Gastrocnemius medialis (tissue), 4 donors: ENCODE measurements at regions not wholly inside any gene's neighbourhood (a gene's known extent, or its start where the extent isn't known, plus 50 kb on each side); places are given as distances from the start of the nearest gene placed in this dataset.

ENCODE experiments used
- POLR2A ChIP-seq, 2 donors: fragments of 450-650 bp; IDR thresholded peaks; one replicate each; pipeline ENCODE4 v1.6.1; 2017; ENCODE audit warnings: antibody characterized with exemption in 2 of 2, mild to moderate bottlenecking in 2 of 2, moderate library complexity in 2 of 2
- TF ChIP-seq, protein P1 (sequence below), 5 experiments: fragments of 450-650 bp in 3 of 5; fragments of 200-600 bp in 2 of 5; sonication (generic) in 2 of 5; IDR thresholded peaks in 4 of 5; conservative IDR thresholded peaks in 1 of 5; 1 replicate in 4 of 5; 2 replicates in 1 of 5; pipeline ENCODE4 v1.5.1; 2016 to 2019; ENCODE audit warnings: antibody characterized with exemption in 5 of 5, mild to moderate bottlenecking in 3 of 5, moderate library complexity in 3 of 5

DNA sequence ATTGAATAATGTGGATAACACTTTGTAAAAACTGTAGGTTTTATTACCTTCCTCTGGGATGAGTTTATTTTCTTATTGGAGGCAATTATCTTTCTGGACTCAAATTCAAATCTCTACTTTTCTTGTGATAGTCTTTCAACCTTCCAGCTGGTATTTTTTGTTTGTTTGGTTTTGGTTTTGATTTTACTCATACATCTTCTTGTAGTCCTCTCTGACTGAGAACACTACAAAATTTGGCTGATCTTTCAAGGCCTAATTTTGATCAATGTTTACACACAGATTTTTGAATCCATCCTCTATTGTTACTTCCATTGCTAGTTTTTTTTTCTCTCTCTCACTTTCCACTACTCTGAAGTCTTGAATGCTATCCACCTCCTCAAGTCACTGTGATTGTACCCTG, 303.8 kb upstream of the NECTIN3 start:
- no peak for TF ChIP-seq POLR2A (IDR thresholded peaks at IDR 0.05)
- TF ChIP-seq, protein P1, sequence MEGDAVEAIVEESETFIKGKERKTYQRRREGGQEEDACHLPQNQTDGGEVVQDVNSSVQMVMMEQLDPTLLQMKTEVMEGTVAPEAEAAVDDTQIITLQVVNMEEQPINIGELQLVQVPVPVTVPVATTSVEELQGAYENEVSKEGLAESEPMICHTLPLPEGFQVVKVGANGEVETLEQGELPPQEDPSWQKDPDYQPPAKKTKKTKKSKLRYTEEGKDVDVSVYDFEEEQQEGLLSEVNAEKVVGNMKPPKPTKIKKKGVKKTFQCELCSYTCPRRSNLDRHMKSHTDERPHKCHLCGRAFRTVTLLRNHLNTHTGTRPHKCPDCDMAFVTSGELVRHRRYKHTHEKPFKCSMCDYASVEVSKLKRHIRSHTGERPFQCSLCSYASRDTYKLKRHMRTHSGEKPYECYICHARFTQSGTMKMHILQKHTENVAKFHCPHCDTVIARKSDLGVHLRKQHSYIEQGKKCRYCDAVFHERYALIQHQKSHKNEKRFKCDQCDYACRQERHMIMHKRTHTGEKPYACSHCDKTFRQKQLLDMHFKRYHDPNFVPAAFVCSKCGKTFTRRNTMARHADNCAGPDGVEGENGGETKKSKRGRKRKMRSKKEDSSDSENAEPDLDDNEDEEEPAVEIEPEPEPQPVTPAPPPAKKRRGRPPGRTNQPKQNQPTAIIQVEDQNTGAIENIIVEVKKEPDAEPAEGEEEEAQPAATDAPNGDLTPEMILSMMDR (IDR thresholded peaks at IDR 0.05 in 4 of 5, conservative IDR thresholded peaks at IDR 0.05 in 1 of 5), result no peak
